ENCODE measurements at regions not wholly inside any gene's neighbourhood (a gene's known extent, or its start where the extent isn't known, plus 50 kb on each side); places are given as distances from the start of the nearest gene placed in this dataset.

GRCh38 chr1:208634346-208635140 lies 390.4 kb upstream of the PLXNA2 start:
- no peak overlapping the region for H3K9ac ChIP-seq (ENCODE audit: low read length)
- no peaks in the 10 kb centered on the region for H4K20me1 ChIP-seq (ENCODE audit: insufficient read depth)
- H3K4me3 ChIP-seq (ENCODE audit: low read length): no peak overlapping the region
- H3K79me2 ChIP-seq (replicated peaks; ENCODE audit: insufficient read depth, low read length): no peaks in the 10 kb centered on the region
- H3K36me3 ChIP-seq (ENCODE audit: insufficient read depth, low read length): no peaks in the 10 kb centered on the region
- H3K27me3 ChIP-seq (ENCODE audit: insufficient read depth, low read depth, low read length): no peaks in the 10 kb centered on the region
- H3K9me3 ChIP-seq (ENCODE audit: low read length): no peaks in the 10 kb centered on the region
- no peak for TF ChIP-seq REST (IDR thresholded peaks at IDR 0.05; ENCODE audit: borderline replicate concordance)
- no peak for TF ChIP-seq RAD21 (conservative IDR thresholded peaks at IDR 0.05)
- TF ChIP-seq TAF1 (IDR thresholded peaks at IDR 0.05; ENCODE audit: low read depth): no peak
- no peak for TF ChIP-seq CTCF (IDR thresholded peaks at IDR 0.05; ENCODE audit: poor library complexity, severe bottlenecking)
- no peak for TF ChIP-seq SMC3 (conservative IDR thresholded peaks at IDR 0.05; ENCODE audit: poor library complexity)
- no peak for TF ChIP-seq MXI1 (conservative IDR thresholded peaks at IDR 0.05; ENCODE audit: poor library complexity, severe bottlenecking)
- no peak for TF ChIP-seq POLR2AphosphoS5 (IDR thresholded peaks at IDR 0.05)
- no peak for TF ChIP-seq EZH2 (IDR thresholded peaks at IDR 0.05; ENCODE audit: borderline replicate concordance, insufficient read depth, low read length, poor library complexity, severe bottlenecking)
- no peak for TF ChIP-seq EP300 (conservative IDR thresholded peaks at IDR 0.05; ENCODE audit: poor library complexity, severe bottlenecking)
- no peaks in the 10 kb centered on the region for H3K9me2 ChIP-seq (ENCODE audit: insufficient read depth, low read length)
- H3K27ac ChIP-seq (ENCODE audit: low read length): no peak overlapping the region
- no peak overlapping the region for H3K4me2 ChIP-seq (ENCODE audit: low read length)
- H3F3A ChIP-seq (ENCODE audit: insufficient read depth, low read length, poor library complexity, severe bottlenecking): no peaks in the 10 kb centered on the region
- no peak overlapping the region for H2AFZ ChIP-seq (ENCODE audit: low read depth, low read length)

- Histone ChIP-seq H3K9ac (ENCODE audit: low read length) (no peak overlapping the region), H3K4me2 (ENCODE audit: low read length) (no peak overlapping the region), H4K20me1 (ENCODE audit: insufficient read depth) (no peaks in the 10 kb centered on the region), H3K36me3 (ENCODE audit: insufficient read depth, low read length) (no peaks in the 10 kb centered on the region), H3K4me3 (ENCODE audit: low read length) (no peak overlapping the region), H3K27me3 (ENCODE audit: insufficient read depth, low read depth, low read length) (no peaks in the 10 kb centered on the region), H3F3A (ENCODE audit: insufficient read depth, low read length, poor library complexity, severe bottlenecking) (no peaks in the 10 kb centered on the region), H3K27ac (ENCODE audit: low read length) (no peak overlapping the region), H3K9me3 (ENCODE audit: low read length) (no peaks in the 10 kb centered on the region), H3K9me2 (ENCODE audit: insufficient read depth, low read length) (no peaks in the 10 kb centered on the region), H2AFZ (ENCODE audit: low read depth, low read length) (no peak overlapping the region), H3K79me2 (replicated peaks; ENCODE audit: insufficient read depth, low read length) (no peaks in the 10 kb centered on the region)
- TF ChIP-seq REST (IDR thresholded peaks at IDR 0.05; ENCODE audit: borderline replicate concordance) (no peak), RAD21 (conservative IDR thresholded peaks at IDR 0.05) (no peak), EZH2 (IDR thresholded peaks at IDR 0.05; ENCODE audit: borderline replicate concordance, insufficient read depth, low read length, poor library complexity, severe bottlenecking) (no peak), SMC3 (conservative IDR thresholded peaks at IDR 0.05; ENCODE audit: poor library complexity) (no peak), POLR2AphosphoS5 (IDR thresholded peaks at IDR 0.05) (no peak), CTCF (IDR thresholded peaks at IDR 0.05; ENCODE audit: poor library complexity, severe bottlenecking) (no peak), EP300 (conservative IDR thresholded peaks at IDR 0.05; ENCODE audit: poor library complexity, severe bottlenecking) (no peak), MXI1 (conservative IDR thresholded peaks at IDR 0.05; ENCODE audit: poor library complexity, severe bottlenecking) (no peak), TAF1 (IDR thresholded peaks at IDR 0.05; ENCODE audit: low read depth) (no peak)
Measured at GRCh38 chr1:208637181-208637580, 393.0 kb upstream of the PLXNA2 start.
